HepG2 (cell line): ENCODE measurements at regions not wholly inside any gene's neighbourhood (a gene's known extent, or its start where the extent isn't known, plus 50 kb on each side); places are given as distances from the start of the nearest gene placed in this dataset.

Source experiments
- ATAC-seq: fragments of 200-7000 bp; cut with Tn5 transposase; 3 replicates; pipeline ENCODE4 v1.9.1; 2020; ENCODE audit warnings: mild to moderate bottlenecking, moderate library complexity
- BruUV-seq: library from RNA; stranded (reverse); fragments of 400-500 nt; replicated peaks from 2 replicates; lab custom pipeline; 2021; lab: Mats Ljungman, UMichigan
- CTCF ChIA-PET: fragments of 300-600 bp; formaldehyde crosslinking; extraction: SDS; loops from one replicate; lab custom pipeline; 2021; ENCODE audit warnings: low total read pairs, inconsistent platforms, low intra/inter-chr PET ratio; lab: Yijun Ruan, JAX
- POLR2A ChIA-PET: fragments of 350-600 bp; sonication (Branson Sonifier 250); formaldehyde crosslinking; loops from one replicate; lab custom pipeline; 2020; ENCODE audit warnings: antibody characterized with exemption, inconsistent platforms; lab: Yijun Ruan, JAX
- DNase-seq: peaks from one replicate; pipeline ENCODE4 v3.0.0-alpha.2; 2015; ENCODE audit warnings: low spot score
- FAIRE-seq: peaks from 3 replicates; lab custom pipeline; 2011; peaks lifted over from hg19 to GRCh38; lab: Jason Lieb, UNC
- H2AFZ ChIP-seq: one replicate; pipeline ENCODE4 v1.6.1; 2011; ENCODE audit warnings: low read length, inconsistent platforms
- H3K27ac ChIP-seq: fragments of 300-600 bp; 3 replicates; pipeline ENCODE4 v1.8.0; 2011; ENCODE audit warnings: mixed run types, mild to moderate bottlenecking, mixed read lengths, low read length, inconsistent platforms; ENCODE audit not compliant: insufficient read depth; ENCODE audit errors: extremely low read length
- H3K27me3 ChIP-seq, 2 experiments: fragments of 200-600 bp in 1 of 2; 2 replicates in 1 of 2; 3 replicates in 1 of 2; pipeline versions ENCODE4 v1.6.0 to v1.8.0; 2011; ENCODE audit warnings: low read length in 2 of 2, mild to moderate bottlenecking in 2 of 2, moderate library complexity in 2 of 2, inconsistent platforms in 1 of 2; ENCODE audit not compliant: insufficient read depth in 2 of 2, control insufficient read depth in 1 of 2
- H3K36me3 ChIP-seq, 2 experiments: fragments of 200-600 bp in 1 of 2; replicated peaks in 1 of 2; 2 replicates in 1 of 2; 3 replicates in 1 of 2; pipeline versions ENCODE4 v1.5.1 to v1.8.0; 2011; ENCODE audit warnings: low read length in 2 of 2, inconsistent platforms in 1 of 2; ENCODE audit not compliant: insufficient read depth in 2 of 2, control insufficient read depth in 1 of 2
- H3K4me1 ChIP-seq: 2 replicates; pipeline ENCODE4 v1.5.1; 2012; ENCODE audit warnings: low read length, inconsistent platforms; ENCODE audit not compliant: insufficient read depth
- H3K4me2 ChIP-seq: 2 replicates; pipeline ENCODE4 v1.6.0; 2011; ENCODE audit warnings: low read depth, low read length, inconsistent platforms
- H3K4me3 ChIP-seq, 3 experiments: fragments of 200-600 bp in 1 of 3; sonication (generic), shearing (Covaris generic) in 1 of 3; replicated peaks in 1 of 3; 2 replicates each; pipeline ENCODE4 v1.5.1; 2011 to 2016; ENCODE audit warnings: low read length in 3 of 3, inconsistent platforms in 2 of 3, low read depth in 2 of 3, mild to moderate bottlenecking in 2 of 3, control low read depth in 1 of 3, mixed read lengths in 1 of 3; ENCODE audit not compliant: insufficient read depth in 1 of 3
- H3K79me2 ChIP-seq: one replicate; pipeline ENCODE4 v1.6.1; 2011; ENCODE audit warnings: low read length, inconsistent platforms; ENCODE audit not compliant: insufficient read depth
- H3K9ac ChIP-seq: 2 replicates; pipeline ENCODE4 v1.6.0; 2011; ENCODE audit warnings: mild to moderate bottlenecking, low read depth, low read length, inconsistent platforms; ENCODE audit not compliant: insufficient read depth
- H3K9me3 ChIP-seq: 2 replicates; pipeline ENCODE4 v1.5.1; 2012; ENCODE audit warnings: mild to moderate bottlenecking, low read length
- H4K20me1 ChIP-seq: 2 replicates; pipeline ENCODE4 v1.6.0; 2011; ENCODE audit warnings: inconsistent platforms, mild to moderate bottlenecking, low read length, moderate library complexity; ENCODE audit not compliant: insufficient read depth
- AGO2 ChIP-seq: fragments of 200-400 bp; formaldehyde crosslinking; optimal IDR thresholded peaks from 2 replicates; pipeline ENCODE3; 2017; ENCODE audit warnings: mild to moderate bottlenecking, low read depth, low read length, moderate library complexity
- CENPT ChIP-seq: sonication (generic); formaldehyde crosslinking; IDR thresholded peaks from 2 replicates; pipeline ENCODE4 v1.8.0; 2022; ENCODE audit warnings: low read depth, mild to moderate bottlenecking, moderate library complexity, missing genetic modification reagents
- HOXA5 ChIP-seq: sonication (generic); formaldehyde crosslinking; IDR thresholded peaks from 2 replicates; pipeline ENCODE4 v1.4.0; 2020; ENCODE audit warnings: missing genetic modification reagents
- HOXA7 ChIP-seq: sonication (generic); formaldehyde crosslinking; IDR thresholded peaks from 2 replicates; pipeline ENCODE4 v1.8.1; 2022; ENCODE audit warnings: mild to moderate bottlenecking, missing genetic modification reagents, moderate library complexity
- PPARG ChIP-seq: conservative IDR thresholded peaks from 2 replicates; pipeline ENCODE4 v1.6.1; 2016; ENCODE audit warnings: missing biosample characterization, missing genetic modification reagents
- ZNF24 ChIP-seq: fragments of 450-650 bp; IDR thresholded peaks from 2 replicates; pipeline ENCODE4 v1.6.1; 2017; ENCODE audit warnings: antibody characterized with exemption, mild to moderate bottlenecking
- ZNF382 ChIP-seq: sonication (generic); formaldehyde crosslinking; IDR thresholded peaks from 2 replicates; pipeline ENCODE4 v1.5.0; 2020; ENCODE audit warnings: missing genetic modification reagents, mild to moderate bottlenecking, borderline replicate concordance
- ZNF564 ChIP-seq: sonication (generic); formaldehyde crosslinking; IDR thresholded peaks from 2 replicates; pipeline ENCODE4 v1.8.1; 2023; ENCODE audit warnings: mild to moderate bottlenecking, missing genetic modification reagents
- ZNF749 ChIP-seq: sonication (generic); formaldehyde crosslinking; IDR thresholded peaks from 2 replicates; pipeline ENCODE4 v1.8.0; 2022; ENCODE audit warnings: mild to moderate bottlenecking, missing genetic modification reagents, moderate library complexity, borderline replicate concordance
- ZSCAN25 ChIP-seq: sonication (generic); formaldehyde crosslinking; IDR thresholded peaks from 2 replicates; pipeline ENCODE4 v1.8.0; 2022; ENCODE audit warnings: mild to moderate bottlenecking, missing genetic modification reagents
- WGBS: methylation state at CpG from one replicate; pipeline ENCODE4 v1.1.6; 2017; ENCODE audit warnings: low lambda C conversion rate; 5-methylcytosine and 5-hydroxymethylcytosine counted together
- in situ Hi-C: cut with HindIII; loops from 2 replicates; pipeline ENCODE4 v1.10.0; 2017; ENCODE audit warnings: low pct_unique_long_range_greater_than_20kb; ENCODE audit not compliant: extremely low pct_ligation_motif_present
- intact Hi-C: fragments of 100-400 bp; cut with micrococcal nuclease; formaldehyde crosslinking; loops from one replicate; pipeline ENCODE4 v1.10.0; 2022; ENCODE audit not compliant: unreplicated experiment
- TF ChIP-seq, protein P1 (sequence below): sonication (generic); formaldehyde crosslinking; IDR thresholded peaks from 2 replicates; pipeline ENCODE4 v1.4.0; 2020; ENCODE audit warnings: missing genetic modification reagents
- TF ChIP-seq, protein P2 (sequence below): sonication (generic); formaldehyde crosslinking; IDR thresholded peaks from 2 replicates; pipeline ENCODE4 v1.4.0; 2020; ENCODE audit warnings: mild to moderate bottlenecking, missing genetic modification reagents
- TF ChIP-seq, protein P3 (sequence below): sonication (generic); formaldehyde crosslinking; IDR thresholded peaks from 2 replicates; pipeline ENCODE4 v1.4.0; 2020; ENCODE audit warnings: missing genetic modification reagents

DNA sequence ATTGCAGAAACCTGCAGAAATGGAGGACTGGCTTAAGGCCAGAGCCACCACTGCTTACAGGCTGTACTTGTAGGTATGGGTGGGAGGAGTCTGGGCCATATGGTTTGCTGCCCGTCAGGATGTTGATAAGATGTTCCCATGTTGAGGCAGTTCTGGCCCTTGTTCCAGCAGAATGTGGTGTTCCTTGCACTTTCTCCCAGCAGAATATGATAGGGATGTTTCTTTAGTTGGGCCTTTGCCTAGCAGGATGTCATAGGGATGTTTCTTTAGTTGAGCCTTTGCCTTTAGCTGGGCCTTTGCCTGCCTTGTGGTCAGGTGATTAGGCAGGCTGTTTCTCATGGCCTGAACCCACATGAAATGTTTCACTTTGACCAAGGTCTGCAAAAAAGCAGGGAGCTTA is 139.1 kb upstream of the PAQR3 start:
- TF ChIP-seq, protein P1, sequence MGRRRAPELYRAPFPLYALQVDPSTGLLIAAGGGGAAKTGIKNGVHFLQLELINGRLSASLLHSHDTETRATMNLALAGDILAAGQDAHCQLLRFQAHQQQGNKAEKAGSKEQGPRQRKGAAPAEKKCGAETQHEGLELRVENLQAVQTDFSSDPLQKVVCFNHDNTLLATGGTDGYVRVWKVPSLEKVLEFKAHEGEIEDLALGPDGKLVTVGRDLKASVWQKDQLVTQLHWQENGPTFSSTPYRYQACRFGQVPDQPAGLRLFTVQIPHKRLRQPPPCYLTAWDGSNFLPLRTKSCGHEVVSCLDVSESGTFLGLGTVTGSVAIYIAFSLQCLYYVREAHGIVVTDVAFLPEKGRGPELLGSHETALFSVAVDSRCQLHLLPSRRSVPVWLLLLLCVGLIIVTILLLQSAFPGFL (CRISPR knock-in tag) = no peak
- TF ChIP-seq HOXA5 (CRISPR knock-in tag) (no peak), ZNF749 (CRISPR knock-in tag) (no peak), ZNF382 (CRISPR knock-in tag) (no peak), HOXA7 (CRISPR knock-in tag) (no peak), CENPT (no peak), AGO2 (no peak), ZNF564 (CRISPR knock-in tag) (no peak), ZSCAN25 (CRISPR knock-in tag) (no peak), PPARG (CRISPR knock-in tag) (no peak), ZNF24 (no peak)
- TF ChIP-seq, protein P2, sequence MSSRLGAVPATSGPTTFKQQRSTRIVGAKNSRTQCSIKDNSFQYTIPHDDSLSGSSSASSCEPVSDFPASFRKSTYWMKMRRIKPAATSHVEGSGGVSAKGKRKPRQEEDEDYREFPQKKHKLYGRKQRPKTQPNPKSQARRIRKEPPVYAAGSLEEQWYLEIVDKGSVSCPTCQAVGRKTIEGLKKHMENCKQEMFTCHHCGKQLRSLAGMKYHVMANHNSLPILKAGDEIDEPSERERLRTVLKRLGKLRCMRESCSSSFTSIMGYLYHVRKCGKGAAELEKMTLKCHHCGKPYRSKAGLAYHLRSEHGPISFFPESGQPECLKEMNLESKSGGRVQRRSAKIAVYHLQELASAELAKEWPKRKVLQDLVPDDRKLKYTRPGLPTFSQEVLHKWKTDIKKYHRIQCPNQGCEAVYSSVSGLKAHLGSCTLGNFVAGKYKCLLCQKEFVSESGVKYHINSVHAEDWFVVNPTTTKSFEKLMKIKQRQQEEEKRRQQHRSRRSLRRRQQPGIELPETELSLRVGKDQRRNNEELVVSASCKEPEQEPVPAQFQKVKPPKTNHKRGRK (CRISPR knock-in tag) = no peak
- TF ChIP-seq, protein P3, sequence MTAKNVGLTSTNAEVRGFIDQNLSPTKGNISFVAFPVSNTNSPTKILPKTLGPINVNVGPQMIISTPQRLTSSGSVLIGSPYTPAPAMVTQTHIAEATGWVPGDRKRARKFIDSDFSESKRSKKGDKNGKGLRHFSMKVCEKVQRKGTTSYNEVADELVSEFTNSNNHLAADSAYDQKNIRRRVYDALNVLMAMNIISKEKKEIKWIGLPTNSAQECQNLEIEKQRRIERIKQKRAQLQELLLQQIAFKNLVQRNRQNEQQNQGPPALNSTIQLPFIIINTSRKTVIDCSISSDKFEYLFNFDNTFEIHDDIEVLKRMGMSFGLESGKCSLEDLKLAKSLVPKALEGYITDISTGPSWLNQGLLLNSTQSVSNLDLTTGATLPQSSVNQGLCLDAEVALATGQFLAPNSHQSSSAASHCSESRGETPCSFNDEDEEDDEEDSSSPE (CRISPR knock-in tag) = no peak
- H3K4me1 ChIP-seq = no peaks in the 10 kb centered on the region

More for the DNA sequence above, 139.1 kb upstream of the PAQR3 start:
- in situ Hi-C loops = no loop called here
- ChIA-PET CTCF (no interaction called here), POLR2A (no interaction called here)
- no peak overlapping the region for H3K4me3 ChIP-seq
- no peak overlapping the region for H3K9ac ChIP-seq
- peaks cover 8% of the 10 kb centered on the region; the same call in 1 of the 2 replicates for H3K9me3 ChIP-seq
- H3K36me3 ChIP-seq = no peaks in the 10 kb centered on the region
- DNase-seq = no peak
- no peaks in the 10 kb centered on the region for H4K20me1 ChIP-seq
- no peak overlapping the region for H3K4me2 ChIP-seq
- H2AFZ ChIP-seq = no peak overlapping the region
- no peak for FAIRE-seq
- no peaks in the 10 kb centered on the region for H3K79me2 ChIP-seq
- BruUV-seq = no TSS peak
- ATAC-seq = no peak
- H3K27ac ChIP-seq = no peak overlapping the region
- intact Hi-C loops = no loop called here
- 0% methylated on average over 1 of the region's 1 CpG for WGBS
- no peaks in the 10 kb centered on the region for H3K27me3 ChIP-seq
